ENCODE measurements at regions not wholly inside any gene's neighbourhood (a gene's known extent, or its start where the extent isn't known, plus 50 kb on each side); places are given as distances from the start of the nearest gene placed in this dataset.

GRCh38 chr9:22374051-22374450, 72.6 kb upstream of the DMRTA1 start:
- H3K4me1 ChIP-seq (ENCODE audit: control insufficient read depth in 2 of 2, insufficient read depth in 2 of 2, low read length in 2 of 2) = no peaks in the 10 kb centered on the region
- ATAC-seq (ENCODE audit: low read depth) (no peak), DNase-seq (no peak)
- H3K27me3 ChIP-seq (replicated peaks in 1 of 4; ENCODE audit: control extremely low read depth in 1 of 4, control insufficient read depth in 3 of 4, insufficient read depth in 4 of 4, low read length in 3 of 4) = no peaks in the 10 kb centered on the region
- H4K20me1 ChIP-seq (ENCODE audit: control insufficient read depth, insufficient read depth, low read length, poor library complexity, severe bottlenecking) = no peaks in the 10 kb centered on the region
- Mint-ChIP-seq H3K9me3 (ENCODE audit: insufficient read depth) (peaks cover 1% of the 10 kb centered on the region), H3K27me3 (no peaks in the 10 kb centered on the region), H3K27ac (no peak overlapping the region), H3K4me1 (no peaks in the 10 kb centered on the region), H3K4me3 (no peak overlapping the region)
- WGBS (ENCODE audit: insufficient coverage) = no CpG with 5 or more reads among the region's 2 CpGs
- no peak for TF ChIP-seq CTCF (IDR thresholded peaks at IDR 0.05)
- no peak for TF ChIP-seq EZH2 (IDR thresholded peaks at IDR 0.05; ENCODE audit: borderline replicate concordance, insufficient read depth, low read depth, low read length, poor library complexity, severe bottlenecking)
- no peak overlapping the region for H3K27ac ChIP-seq (ENCODE audit: low read length in 2 of 2)
- H3K4me3 ChIP-seq (ENCODE audit: control extremely low read depth in 1 of 5, extremely low read depth in 1 of 5, insufficient read depth in 1 of 5, low read depth in 2 of 5, low read length in 4 of 5) = no peak overlapping the region
- CTCF ChIA-PET = interaction anchor here (0.6 kb wide), 1 partner anchor 198 kb away, joined by 3 read pairs; no protein-coding TSS in a partner anchor
- intact Hi-C loops (cut with micrococcal nuclease) = no loop called here
- no peaks in the 10 kb centered on the region for H3K36me3 ChIP-seq (replicated peaks in 1 of 2; ENCODE audit: control extremely low read depth in 1 of 2, control insufficient read depth in 1 of 2, extremely low read depth in 1 of 2, insufficient read depth in 2 of 2, low read length in 1 of 2)
- H3K4me2 ChIP-seq (replicated peaks; ENCODE audit: low read depth, low read length, poor library complexity, severe bottlenecking) = no peak overlapping the region
- no peak overlapping the region for H3K9ac ChIP-seq (ENCODE audit: low read length)
- POLR2A ChIA-PET = no interaction called here
- no peaks in the 10 kb centered on the region for H3K79me2 ChIP-seq (ENCODE audit: control insufficient read depth, insufficient read depth, low read length)
- H2AFZ ChIP-seq (ENCODE audit: insufficient read depth, low read depth, low read length, poor library complexity, severe bottlenecking) = no peak overlapping the region
- H3K9me3 ChIP-seq (ENCODE audit: control extremely low read depth in 1 of 3, control insufficient read depth in 2 of 3, insufficient read depth in 1 of 3, low read length in 2 of 3) = no peaks in the 10 kb centered on the region

- Histone ChIP-seq H3K36me3 (replicated peaks in 1 of 2; ENCODE audit: control extremely low read depth in 1 of 2, control insufficient read depth in 1 of 2, extremely low read depth in 1 of 2, insufficient read depth in 2 of 2, low read length in 1 of 2) (no peaks in the 10 kb centered on the region), H4K20me1 (ENCODE audit: control insufficient read depth, insufficient read depth, low read length, poor library complexity, severe bottlenecking) (no peaks in the 10 kb centered on the region), H3K79me2 (ENCODE audit: control insufficient read depth, insufficient read depth, low read length) (no peaks in the 10 kb centered on the region), H3K27ac (ENCODE audit: low read length in 2 of 2) (no peak overlapping the region), H3K9me3 (ENCODE audit: control extremely low read depth in 1 of 3, control insufficient read depth in 2 of 3, insufficient read depth in 1 of 3, low read length in 2 of 3) (no peaks in the 10 kb centered on the region), H2AFZ (ENCODE audit: insufficient read depth, low read depth, low read length, poor library complexity, severe bottlenecking) (no peak overlapping the region), H3K4me3 (ENCODE audit: control extremely low read depth in 1 of 5, extremely low read depth in 1 of 5, insufficient read depth in 1 of 5, low read depth in 2 of 5, low read length in 4 of 5) (no peak overlapping the region), H3K9ac (ENCODE audit: low read length) (no peak overlapping the region), H3K27me3 (replicated peaks in 1 of 4; ENCODE audit: control extremely low read depth in 1 of 4, control insufficient read depth in 3 of 4, insufficient read depth in 4 of 4, low read length in 3 of 4) (no peaks in the 10 kb centered on the region), H3K4me1 (ENCODE audit: control insufficient read depth in 2 of 2, insufficient read depth in 2 of 2, low read length in 2 of 2) (no peaks in the 10 kb centered on the region), H3K4me2 (replicated peaks; ENCODE audit: low read depth, low read length, poor library complexity, severe bottlenecking) (no peak overlapping the region)
- TF ChIP-seq EZH2 (IDR thresholded peaks at IDR 0.05; ENCODE audit: borderline replicate concordance, insufficient read depth, low read depth, low read length, poor library complexity, severe bottlenecking) (no peak), CTCF (IDR thresholded peaks at IDR 0.05) (no peak)
- H3K9me3 Mint-ChIP-seq (ENCODE audit: insufficient read depth) = no peaks in the 10 kb centered on the region
- H3K4me1 Mint-ChIP-seq = no peaks in the 10 kb centered on the region
- no peaks in the 10 kb centered on the region for H3K27me3 Mint-ChIP-seq
- 73% methylated on average over 3 of the region's 5 CpGs for WGBS (ENCODE audit: insufficient coverage)
- DNase-seq (no peak), ATAC-seq (ENCODE audit: low read depth) (no peak)
- ChIA-PET CTCF (no interaction called here), POLR2A (no interaction called here)
- intact Hi-C loops (cut with micrococcal nuclease) = no loop called here
- no peak overlapping the region for H3K4me3 Mint-ChIP-seq
- no peak overlapping the region for H3K27ac Mint-ChIP-seq
Observed at GRCh38 chr9:22379272-22379671, 67.4 kb upstream of the DMRTA1 start.
